ENCODE measurements at regions not wholly inside any gene's neighbourhood (a gene's known extent, or its start where the extent isn't known, plus 50 kb on each side); places are given as distances from the start of the nearest gene placed in this dataset.

- intact Hi-C loops (cut with DNase I; ENCODE audit: low total_unique reads): no loop called here
- no peak for DNase-seq
- Histone ChIP-seq H3K4me3 (no peak overlapping the region), H3K4me1 (no peaks in the 10 kb centered on the region), H3K27ac (no peak overlapping the region), H3K36me3 (no peaks in the 10 kb centered on the region), H3K9me3 (peaks cover 0 to 5% (median 0%) of the 10 kb centered on the region in 3 donors), H3K27me3 (no peaks in the 10 kb centered on the region)
- no peak for TF ChIP-seq CTCF (IDR thresholded peaks at IDR 0.05)
Measured at GRCh38 chr9:26193237-26193636, 515.0 kb upstream of the TUSC1 start.

DNA sequence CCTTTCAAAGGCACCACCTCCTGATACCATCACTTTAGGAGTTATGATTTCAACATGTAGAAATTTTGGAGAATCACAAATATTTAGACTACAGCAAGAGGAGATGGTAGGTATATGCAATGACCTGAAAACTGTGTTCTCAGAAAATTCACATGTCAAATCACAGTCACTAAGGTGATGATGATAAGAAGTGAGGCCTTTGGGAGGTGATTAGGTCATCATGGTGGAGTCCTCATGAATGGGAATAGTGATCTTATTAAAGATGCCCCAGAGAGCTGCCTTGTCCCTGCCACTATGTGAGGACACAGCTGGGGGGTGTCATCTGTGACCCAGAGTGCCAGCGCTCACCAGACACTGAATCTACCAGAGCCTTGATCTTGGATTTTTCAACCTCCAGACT, 513.5 kb upstream of the TUSC1 start:
- H3K27ac ChIP-seq: no peak overlapping the region
- no peak for TF ChIP-seq CTCF (IDR thresholded peaks at IDR 0.05)
- no peaks in the 10 kb centered on the region for H3K4me1 ChIP-seq
- no peak for DNase-seq
- no peak overlapping the region for H3K4me3 ChIP-seq
- H3K36me3 ChIP-seq: no peaks in the 10 kb centered on the region
- H3K27me3 ChIP-seq: no peaks in the 10 kb centered on the region
- H3K9me3 ChIP-seq: peaks cover 0 to 5% (median 0%) of the 10 kb centered on the region in 3 donors
- intact Hi-C loops (cut with DNase I; ENCODE audit: low total_unique reads): no loop called here

- intact Hi-C loops (cut with DNase I; ENCODE audit: low total_unique reads): no loop called here
- Histone ChIP-seq H3K36me3 (no peaks in the 10 kb centered on the region), H3K9me3 (no peaks in the 10 kb centered on the region), H3K27ac (no peak overlapping the region), H3K27me3 (no peaks in the 10 kb centered on the region), H3K4me3 (no peak overlapping the region), H3K4me1 (peaks cover 0 to 3% (median 0%) of the 10 kb centered on the region in 4 donors)
- TF ChIP-seq CTCF (IDR thresholded peaks at IDR 0.05): no peak
- no peak for DNase-seq
Measured at GRCh38 chr9:26181836-26182235, 503.6 kb upstream of the TUSC1 start.

- H3K27ac ChIP-seq: no peak overlapping the region
Measured at GRCh38 chr9:26176628-26177027, 498.4 kb upstream of the TUSC1 start.

DNA sequence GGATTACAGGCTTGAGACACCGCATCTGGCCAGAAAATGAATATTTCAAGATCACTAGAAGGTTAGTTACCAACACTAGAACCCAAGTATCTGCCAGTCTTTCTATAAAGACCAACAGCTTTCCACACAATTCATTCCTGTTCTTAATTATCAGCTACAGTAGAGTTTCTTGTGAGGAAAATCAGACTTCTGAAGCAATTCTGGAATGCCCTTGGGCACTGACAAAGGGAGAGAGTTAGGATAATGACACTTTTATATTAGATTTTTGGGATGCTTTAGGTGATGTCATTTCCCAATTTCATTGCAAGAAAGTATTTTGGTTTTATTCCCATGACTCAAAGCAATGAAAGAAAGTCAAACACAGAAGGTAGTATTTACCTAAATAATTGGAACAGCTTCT, 497.0 kb upstream of the TUSC1 start:
- no peak for DNase-seq
- intact Hi-C loops (cut with DNase I; ENCODE audit: low total_unique reads): no loop called here
- Histone ChIP-seq H3K27me3 (no peaks in the 10 kb centered on the region), H3K27ac (no peak overlapping the region), H3K4me3 (no peak overlapping the region), H3K4me1 (peaks cover 0 to 20% (median 1%) of the 10 kb centered on the region in 4 donors), H3K9me3 (no peaks in the 10 kb centered on the region), H3K36me3 (no peaks in the 10 kb centered on the region)
- no peak for TF ChIP-seq CTCF (IDR thresholded peaks at IDR 0.05)

More at GRCh38 chr9:26176628-26177027, 498.4 kb upstream of the TUSC1 start:
- DNase-seq: no peak
- no peaks in the 10 kb centered on the region for H3K9me3 ChIP-seq
- no peaks in the 10 kb centered on the region for H3K27me3 ChIP-seq
- TF ChIP-seq CTCF (IDR thresholded peaks at IDR 0.05): no peak
- H3K36me3 ChIP-seq: no peaks in the 10 kb centered on the region
- H3K4me3 ChIP-seq: no peak overlapping the region
- peaks cover 0 to 9% (median 0%) of the 10 kb centered on the region in 4 donors for H3K4me1 ChIP-seq
- intact Hi-C loops (cut with DNase I; ENCODE audit: low total_unique reads): no loop called here

DNA sequence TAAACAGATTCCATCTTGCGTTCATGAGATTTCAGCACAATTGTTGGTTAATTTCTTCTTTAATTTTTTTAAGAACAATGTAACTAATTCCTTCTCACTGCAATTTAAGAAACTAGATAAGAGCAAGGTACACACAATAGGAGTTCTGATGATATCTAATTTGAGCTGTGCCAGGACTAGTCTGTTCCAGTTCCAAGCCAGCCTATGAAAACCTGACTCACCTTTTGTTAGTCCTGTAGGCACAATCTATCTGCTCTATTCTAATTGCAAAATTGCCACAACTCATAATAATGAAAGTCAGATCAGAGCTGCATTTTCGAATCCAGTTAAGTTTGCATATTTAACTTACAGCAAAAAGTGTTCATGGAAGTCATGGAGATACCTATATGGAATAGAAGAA, 494.1 kb upstream of the TUSC1 start:
- H3K4me1 ChIP-seq: peaks cover 0 to 29% (median 3%) of the 10 kb centered on the region in 4 donors
- H3K27me3 ChIP-seq: no peaks in the 10 kb centered on the region
- no peak for TF ChIP-seq CTCF (IDR thresholded peaks at IDR 0.05)
- H3K9me3 ChIP-seq: no peaks in the 10 kb centered on the region
- H3K4me3 ChIP-seq: no peak overlapping the region
- no peaks in the 10 kb centered on the region for H3K36me3 ChIP-seq
- no peak for DNase-seq
- H3K27ac ChIP-seq: no peak overlapping the region
- intact Hi-C loops (cut with DNase I; ENCODE audit: low total_unique reads): no loop called here
